ENCODE measurements at regions not wholly inside any gene's neighbourhood (a gene's known extent, or its start where the extent isn't known, plus 50 kb on each side); places are given as distances from the start of the nearest gene placed in this dataset.

- no peak for DNase-seq (ENCODE audit: low spot score)
Observed at GRCh38 chr3:64911138-64911537, 223.3 kb upstream of the ADAMTS9 start.

GRCh38 chr3:64909757-64910467 is 222.1 kb upstream of the ADAMTS9 start:
- DNase-seq (ENCODE audit: low spot score) = no peak

GRCh38 chr3:64909011-64909410 is 221.2 kb upstream of the ADAMTS9 start:
- DNase-seq (ENCODE audit: low spot score) = no peak

- no peak for DNase-seq (ENCODE audit: low spot score)
Observed at GRCh38 chr3:64908251-64908685, 220.5 kb upstream of the ADAMTS9 start.

GRCh38 chr3:64905906-64906410 is 218.2 kb upstream of the ADAMTS9 start:
- DNase-seq (ENCODE audit: low spot score) = no peak

- DNase-seq (ENCODE audit: low spot score) = no peak
Observed at GRCh38 chr3:64903006-64903405, 215.2 kb upstream of the ADAMTS9 start.

- DNase-seq (ENCODE audit: low spot score) = no peak
Observed at GRCh38 chr3:64901986-64902516, 214.3 kb upstream of the ADAMTS9 start.

GRCh38 chr3:64901522-64901885 is 213.7 kb upstream of the ADAMTS9 start:
- DNase-seq (ENCODE audit: low spot score) = no peak

GRCh38 chr3:64900617-64901521 is 213.1 kb upstream of the ADAMTS9 start:
- DNase-seq (ENCODE audit: low spot score) = no peak

GRCh38 chr3:64900156-64900555 is 212.4 kb upstream of the ADAMTS9 start:
- no peak for DNase-seq (ENCODE audit: low spot score)

GRCh38 chr3:64898941-64899340 is 211.1 kb upstream of the ADAMTS9 start:
- DNase-seq (ENCODE audit: low spot score) = no peak

GRCh38 chr3:64895991-64896895 is 208.4 kb upstream of the ADAMTS9 start:
- no peak for DNase-seq (ENCODE audit: low spot score)

GRCh38 chr3:64895106-64895990 is 207.5 kb upstream of the ADAMTS9 start:
- no peak for DNase-seq (ENCODE audit: low spot score)

GRCh38 chr3:64894006-64894405 is 206.2 kb upstream of the ADAMTS9 start:
- DNase-seq (ENCODE audit: low spot score) = no peak

- no peak for DNase-seq (ENCODE audit: low spot score)
Observed at GRCh38 chr3:64892671-64893309, 205.0 kb upstream of the ADAMTS9 start.

GRCh38 chr3:64891021-64891420 is 203.2 kb upstream of the ADAMTS9 start:
- DNase-seq (ENCODE audit: low spot score) = no peak

GRCh38 chr3:64890466-64890865 is 202.7 kb upstream of the ADAMTS9 start:
- DNase-seq (ENCODE audit: low spot score) = no peak

- no peak for DNase-seq (ENCODE audit: low spot score)
Observed at GRCh38 chr3:64890006-64890405, 202.2 kb upstream of the ADAMTS9 start.

GRCh38 chr3:64888840-64889392 is 201.1 kb upstream of the ADAMTS9 start:
- DNase-seq (ENCODE audit: low spot score) = no peak

GRCh38 chr3:64888165-64888564 is 200.4 kb upstream of the ADAMTS9 start:
- no peak for DNase-seq (ENCODE audit: low spot score)

Data from cerebellar cortex (tissue), 1 donor.